Vagina (tissue), 2 donors: ENCODE measurements at regions not wholly inside any gene's neighbourhood (a gene's known extent, or its start where the extent isn't known, plus 50 kb on each side); places are given as distances from the start of the nearest gene placed in this dataset.

Experiments used
- DNase-seq, 2 donors: peaks; one replicate each; pipeline ENCODE4 v3.0.0-alpha.2; 2017; ENCODE audit errors: extremely low spot score in 2 of 2
- H3K27ac ChIP-seq: fragments of 200-600 bp; sonication (generic); one replicate; pipeline ENCODE4 v1.5.1; 2019
- H3K27me3 ChIP-seq: fragments of 200-600 bp; sonication (generic); one replicate; pipeline ENCODE4 v1.5.1; 2019
- H3K36me3 ChIP-seq, 2 donors: fragments of 200-600 bp; sonication (generic); one replicate each; pipeline ENCODE4 v1.5.1; 2017 to 2019
- H3K4me1 ChIP-seq: fragments of 200-600 bp; sonication (generic); one replicate; pipeline ENCODE4 v1.5.1; 2019
- H3K4me3 ChIP-seq, 2 donors: fragments of 200-600 bp; sonication (generic); 1 replicate in 1 of 2; 2 replicates in 1 of 2; pipeline ENCODE4 v1.5.1; 2016 to 2019
- H3K9me3 ChIP-seq: fragments of 200-600 bp; sonication (generic); one replicate; pipeline ENCODE4 v1.5.1; 2019
- POLR2A ChIP-seq, 2 donors: fragments of 450-650 bp; IDR thresholded peaks; one replicate each; pipeline ENCODE4 v1.6.1; 2017; ENCODE audit warnings: antibody characterized with exemption in 2 of 2, mild to moderate bottlenecking in 2 of 2, moderate library complexity in 2 of 2
- POLR2AphosphoS5 ChIP-seq, 2 donors: sonication (generic); formaldehyde crosslinking; IDR thresholded peaks; one replicate each; pipeline ENCODE4 v1.9.0; 2017; ENCODE audit warnings: antibody characterized with exemption in 2 of 2, mild to moderate bottlenecking in 2 of 2, low read depth in 1 of 2; ENCODE audit not compliant: insufficient read depth in 1 of 2
- intact Hi-C: fragments of 100-400 bp; cut with DNase I; formaldehyde crosslinking; loops from one replicate; pipeline ENCODE4 v1.15.1; 2023
- TF ChIP-seq, protein P1 (sequence below), 3 experiments: fragments of 450-650 bp in 2 of 3; fragments of 200-600 bp in 1 of 3; sonication (generic) in 1 of 3; IDR thresholded peaks; one replicate each; pipeline ENCODE4 v1.5.1; 2017 to 2019; ENCODE audit warnings: antibody characterized with exemption in 3 of 3, mild to moderate bottlenecking in 2 of 3, moderate library complexity in 2 of 3

DNA sequence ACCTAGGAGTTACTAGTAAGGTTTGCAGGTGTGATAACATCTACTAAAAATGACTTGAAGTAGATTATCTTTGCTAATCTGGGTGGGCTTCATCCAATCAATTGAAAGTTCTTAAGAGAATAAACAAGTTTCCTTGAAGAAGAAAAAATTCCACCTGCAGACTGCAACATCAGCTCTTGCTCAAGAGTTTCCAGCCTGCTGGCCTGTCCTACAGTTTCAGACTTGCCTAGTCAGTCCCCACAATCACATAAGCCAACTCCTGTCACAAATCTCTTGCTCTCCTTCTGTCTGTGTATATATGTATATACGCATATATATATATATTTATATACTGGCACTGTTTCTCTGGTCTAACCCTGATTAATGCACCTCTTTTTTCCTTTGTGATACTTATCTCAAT, 67.3 kb upstream of the ITM2B start:
- H3K36me3 ChIP-seq, result no peaks in the 10 kb centered on the region
- intact Hi-C loops, result no loop called here
- H3K27me3 ChIP-seq, result no peaks in the 10 kb centered on the region
- H3K4me1 ChIP-seq, result peaks cover 16% of the 10 kb centered on the region
- TF ChIP-seq, protein P1, sequence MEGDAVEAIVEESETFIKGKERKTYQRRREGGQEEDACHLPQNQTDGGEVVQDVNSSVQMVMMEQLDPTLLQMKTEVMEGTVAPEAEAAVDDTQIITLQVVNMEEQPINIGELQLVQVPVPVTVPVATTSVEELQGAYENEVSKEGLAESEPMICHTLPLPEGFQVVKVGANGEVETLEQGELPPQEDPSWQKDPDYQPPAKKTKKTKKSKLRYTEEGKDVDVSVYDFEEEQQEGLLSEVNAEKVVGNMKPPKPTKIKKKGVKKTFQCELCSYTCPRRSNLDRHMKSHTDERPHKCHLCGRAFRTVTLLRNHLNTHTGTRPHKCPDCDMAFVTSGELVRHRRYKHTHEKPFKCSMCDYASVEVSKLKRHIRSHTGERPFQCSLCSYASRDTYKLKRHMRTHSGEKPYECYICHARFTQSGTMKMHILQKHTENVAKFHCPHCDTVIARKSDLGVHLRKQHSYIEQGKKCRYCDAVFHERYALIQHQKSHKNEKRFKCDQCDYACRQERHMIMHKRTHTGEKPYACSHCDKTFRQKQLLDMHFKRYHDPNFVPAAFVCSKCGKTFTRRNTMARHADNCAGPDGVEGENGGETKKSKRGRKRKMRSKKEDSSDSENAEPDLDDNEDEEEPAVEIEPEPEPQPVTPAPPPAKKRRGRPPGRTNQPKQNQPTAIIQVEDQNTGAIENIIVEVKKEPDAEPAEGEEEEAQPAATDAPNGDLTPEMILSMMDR (IDR thresholded peaks at IDR 0.05), result no peak
- TF ChIP-seq POLR2AphosphoS5 (IDR thresholded peaks at IDR 0.05; ENCODE audit: insufficient read depth in 1 of 2, low read depth in 1 of 2), result peak in 1 of 2 donors; percentile 19
- no peak overlapping the region for H3K27ac ChIP-seq
- no peak overlapping the region for H3K4me3 ChIP-seq
- no peaks in the 10 kb centered on the region for H3K9me3 ChIP-seq
- DNase-seq, result no peak

DNA sequence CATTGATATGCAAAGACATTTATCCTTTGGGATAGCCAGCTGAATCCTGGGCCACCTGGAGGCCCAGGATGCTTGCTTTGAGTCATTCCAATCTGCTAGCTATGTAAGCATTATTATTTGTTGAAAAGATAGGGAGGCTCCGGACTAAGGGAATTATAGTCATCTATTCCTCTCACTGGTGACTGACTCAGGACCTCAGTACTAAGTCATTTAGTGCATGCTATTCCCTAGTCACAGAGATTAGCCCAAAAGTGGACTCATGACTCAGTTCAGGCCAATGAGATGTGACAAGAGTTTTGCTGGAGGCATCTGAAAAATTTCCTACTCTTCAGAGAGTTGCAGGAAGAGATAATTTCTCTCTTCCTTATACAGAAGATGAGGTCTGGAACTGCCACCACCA, 67.9 kb upstream of the ITM2B start:
- TF ChIP-seq POLR2AphosphoS5 (IDR thresholded peaks at IDR 0.05; ENCODE audit: insufficient read depth in 1 of 2, low read depth in 1 of 2), result no peak
- TF ChIP-seq, protein P1 (IDR thresholded peaks at IDR 0.05), result no peak
- no peak for TF ChIP-seq POLR2A (IDR thresholded peaks at IDR 0.05)
- no peak for DNase-seq
- Histone ChIP-seq H3K36me3 (no peaks in the 10 kb centered on the region), H3K9me3 (no peaks in the 10 kb centered on the region), H3K27ac (no peak overlapping the region), H3K4me3 (no peak overlapping the region), H3K27me3 (no peaks in the 10 kb centered on the region), H3K4me1 (peaks cover 23% of the 10 kb centered on the region)
- intact Hi-C loops, result no loop called here

DNA sequence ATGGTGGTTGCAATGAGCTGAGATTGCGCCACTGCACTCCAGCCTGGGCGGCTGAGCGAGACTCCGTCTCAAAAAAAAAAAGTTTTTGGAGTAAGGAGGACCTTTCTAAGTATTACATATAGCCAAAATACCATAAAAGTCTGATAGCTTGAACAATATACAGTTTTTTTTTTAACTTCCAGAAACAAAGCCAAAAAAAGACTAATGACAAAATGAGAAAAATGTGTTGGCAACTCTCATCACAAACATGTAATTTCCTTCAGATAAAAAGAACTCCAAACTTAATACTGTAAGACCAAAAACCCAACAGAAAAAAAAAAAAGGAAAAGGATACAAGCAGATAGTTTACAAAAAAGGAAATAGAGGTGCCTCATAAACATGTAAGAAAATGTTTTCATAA, 68.2 kb upstream of the MED4 start:
- TF ChIP-seq, protein P1 (IDR thresholded peaks at IDR 0.05), result no peak
- TF ChIP-seq POLR2AphosphoS5 (IDR thresholded peaks at IDR 0.05; ENCODE audit: insufficient read depth in 1 of 2, low read depth in 1 of 2) (no peak), POLR2A (IDR thresholded peaks at IDR 0.05) (no peak)
- H3K27ac ChIP-seq, result no peak overlapping the region

DNA sequence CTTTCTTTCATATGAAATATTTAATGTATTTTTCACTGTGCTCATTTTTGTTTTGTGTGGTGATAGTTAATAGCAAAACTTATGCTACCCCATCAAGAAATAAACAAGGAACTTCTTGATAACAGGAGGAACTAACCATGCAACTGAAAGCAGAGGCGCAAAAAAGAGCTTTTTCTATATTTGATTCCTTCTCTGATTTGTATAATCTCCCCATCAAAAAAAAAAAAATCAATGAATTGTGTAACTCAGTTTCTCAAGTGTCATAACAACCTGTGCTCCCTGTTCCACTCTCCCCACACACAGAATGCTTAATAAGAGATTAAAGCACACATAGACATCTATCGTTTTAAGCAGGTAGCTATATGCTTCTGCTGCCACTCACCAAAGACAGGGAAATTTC, 67.3 kb upstream of the MED4 start:
- TF ChIP-seq POLR2AphosphoS5 (IDR thresholded peaks at IDR 0.05; ENCODE audit: insufficient read depth in 1 of 2, low read depth in 1 of 2) (no peak), POLR2A (IDR thresholded peaks at IDR 0.05) (no peak)
- TF ChIP-seq, protein P1 (IDR thresholded peaks at IDR 0.05), result no peak
- H3K4me1 ChIP-seq, result peaks cover 33% of the 10 kb centered on the region

More for the DNA sequence above, 68.2 kb upstream of the MED4 start:
- no peak for DNase-seq
- Histone ChIP-seq H3K4me1 (peaks cover 26% of the 10 kb centered on the region), H3K4me3 (no peak overlapping the region), H3K9me3 (no peaks in the 10 kb centered on the region), H3K36me3 (no peaks in the 10 kb centered on the region), H3K27me3 (no peaks in the 10 kb centered on the region)
- intact Hi-C loops, result no loop called here

DNA sequence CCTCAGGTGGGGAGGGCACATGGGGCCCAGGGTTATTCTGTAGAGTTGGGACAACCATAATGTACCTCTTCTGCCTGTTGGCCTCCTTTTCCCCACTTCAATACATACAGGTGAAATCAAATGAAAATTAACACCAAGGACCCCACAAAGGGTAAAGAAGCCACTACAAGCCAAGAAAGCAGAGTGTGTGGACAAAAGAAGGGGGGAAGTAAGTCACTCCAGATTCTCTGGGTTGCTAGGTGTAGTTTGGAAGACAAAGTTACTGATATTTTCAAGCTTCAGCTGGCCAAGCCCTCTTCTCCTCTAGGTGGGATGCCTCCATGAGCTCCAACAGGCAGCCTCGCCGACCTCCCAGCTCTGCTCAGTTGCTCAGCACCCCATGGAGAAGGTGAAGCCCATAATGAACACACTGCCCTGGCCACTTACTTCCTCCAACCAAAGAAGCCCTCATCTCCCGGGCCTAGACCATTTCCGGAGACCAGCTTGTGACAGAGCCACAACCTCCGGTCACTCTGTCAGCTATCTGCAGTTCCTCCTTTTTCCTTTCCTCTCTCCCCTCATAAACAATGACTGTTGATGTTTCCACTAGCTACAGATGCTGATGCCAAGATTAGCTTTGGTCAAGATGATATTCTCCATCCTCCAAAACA, 66.8 kb upstream of the MED4 start:
- no peak for DNase-seq
- intact Hi-C loops, result no loop called here
- H3K9me3 ChIP-seq, result no peaks in the 10 kb centered on the region
- H3K4me1 ChIP-seq, result peaks cover 39% of the 10 kb centered on the region
- TF ChIP-seq, protein P1 (IDR thresholded peaks at IDR 0.05), result no peak
- no peak for TF ChIP-seq POLR2AphosphoS5 (IDR thresholded peaks at IDR 0.05; ENCODE audit: insufficient read depth in 1 of 2, low read depth in 1 of 2)
- TF ChIP-seq POLR2A (IDR thresholded peaks at IDR 0.05), result no peak
- peak overlapping the region; percentile 84 for H3K27ac ChIP-seq
- H3K4me3 ChIP-seq, result no peak overlapping the region
- no peaks in the 10 kb centered on the region for H3K36me3 ChIP-seq
- H3K27me3 ChIP-seq, result no peaks in the 10 kb centered on the region

More for the DNA sequence above, 67.3 kb upstream of the MED4 start:
- no peak for DNase-seq
- no peaks in the 10 kb centered on the region for H3K9me3 ChIP-seq
- no peaks in the 10 kb centered on the region for H3K27me3 ChIP-seq
- intact Hi-C loops, result no loop called here
- H3K4me3 ChIP-seq, result no peak overlapping the region
- H3K27ac ChIP-seq, result peak overlapping the region; percentile 84
- H3K36me3 ChIP-seq, result no peaks in the 10 kb centered on the region
